Upper lobe of right lung (tissue), 1 donor: ENCODE measurements at regions not wholly inside any gene's neighbourhood (a gene's known extent, or its start where the extent isn't known, plus 50 kb on each side); places are given as distances from the start of the nearest gene placed in this dataset.

ENCODE experiments used
- ATAC-seq: fragments of 200-7000 bp; cut with Tn5 transposase; one replicate; pipeline ENCODE4 v1.9.1; 2020; ENCODE audit warnings: mild to moderate bottlenecking, moderate library complexity
- DNase-seq: peaks from one replicate; pipeline ENCODE4 v3.0.0-alpha.2; 2020
- H3K27ac ChIP-seq: fragments of 200-600 bp; one replicate; pipeline ENCODE4 v1.8.0; 2022
- H3K27me3 ChIP-seq: fragments of 200-600 bp; one replicate; pipeline ENCODE4 v1.8.0; 2022; ENCODE audit warnings: mild to moderate bottlenecking
- H3K36me3 ChIP-seq: fragments of 200-600 bp; one replicate; pipeline ENCODE4 v1.8.0; 2022
- H3K4me1 ChIP-seq: fragments of 200-600 bp; one replicate; pipeline ENCODE4 v1.8.0; 2022
- H3K4me3 ChIP-seq: fragments of 200-600 bp; one replicate; pipeline ENCODE4 v1.8.0; 2022; ENCODE audit warnings: mild to moderate bottlenecking
- H3K9me3 ChIP-seq: fragments of 200-600 bp; one replicate; pipeline ENCODE4 v1.8.0; 2022
- CTCF ChIP-seq: fragments of 200-600 bp; IDR thresholded peaks from one replicate; pipeline ENCODE4 v1.8.0; 2022; ENCODE audit warnings: antibody characterized with exemption
- intact Hi-C: fragments of 100-400 bp; cut with DNase I; formaldehyde crosslinking; loops from one replicate; pipeline ENCODE4 v1.11.0; 2022
- donor health status: DM: no; HTN: yes; CAD: no; lungs with severe emphysema.

- H3K4me1 ChIP-seq: no peaks in the 10 kb centered on the region
Measured at GRCh38 chr15:70291305-70292075, 193.8 kb upstream of the TLE3 start.

GRCh38 chr15:70290708-70291107, 193.0 kb upstream of the TLE3 start:
- Histone ChIP-seq H3K27me3 (no peaks in the 10 kb centered on the region), H3K27ac (no peak overlapping the region), H3K9me3 (no peaks in the 10 kb centered on the region), H3K36me3 (no peaks in the 10 kb centered on the region), H3K4me1 (no peaks in the 10 kb centered on the region), H3K4me3 (no peak overlapping the region)
- peak; percentile 23 for DNase-seq
- TF ChIP-seq CTCF: no peak
- no peak for ATAC-seq
- intact Hi-C loops: no loop called here

More at GRCh38 chr15:70291305-70292075, 193.8 kb upstream of the TLE3 start:
- no peak for TF ChIP-seq CTCF
- Histone ChIP-seq H3K36me3 (no peaks in the 10 kb centered on the region), H3K27ac (no peak overlapping the region), H3K4me3 (no peak overlapping the region), H3K9me3 (no peaks in the 10 kb centered on the region), H3K27me3 (no peaks in the 10 kb centered on the region)
- ATAC-seq: no peak
- peak; percentile 55 for DNase-seq
- intact Hi-C loops: no loop called here

DNA sequence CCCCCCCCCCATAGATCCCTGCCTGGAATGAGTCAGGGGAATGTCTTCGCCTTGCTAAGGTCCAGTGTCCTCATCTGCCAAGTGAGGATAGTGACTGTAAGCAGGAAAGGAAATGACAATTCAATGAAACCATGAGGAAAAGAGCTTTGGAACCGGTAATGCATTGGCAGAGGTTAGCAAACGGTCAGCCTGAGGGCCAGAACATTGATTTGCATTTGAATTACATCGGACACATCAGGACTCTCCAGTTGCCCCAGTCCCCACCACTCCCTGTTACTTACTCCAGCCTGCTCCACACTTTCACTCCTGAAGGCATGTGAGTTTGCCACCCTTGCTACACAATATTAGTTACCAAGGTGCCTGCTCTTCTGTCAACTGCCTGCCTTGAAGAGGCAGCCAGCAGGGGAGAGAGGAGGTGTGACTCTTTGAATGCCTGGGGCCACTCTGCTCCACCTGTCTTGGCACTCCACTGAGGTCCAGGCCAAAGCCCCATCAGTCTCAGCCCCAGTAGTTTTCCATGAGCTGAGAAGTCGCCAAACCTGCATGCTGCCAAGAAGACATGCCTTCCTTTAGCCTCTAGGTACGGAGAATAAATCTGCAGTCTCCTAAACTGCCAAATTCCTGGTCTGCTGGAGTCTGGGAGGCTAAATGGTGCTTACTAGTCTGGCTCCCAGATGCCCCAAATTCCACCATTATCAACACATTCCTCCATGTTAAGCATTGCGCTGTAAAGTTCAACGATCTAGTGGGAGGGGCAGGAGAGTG, 191.7 kb upstream of the TLE3 start:
- peak; percentile 67 for DNase-seq
- H3K9me3 ChIP-seq: no peaks in the 10 kb centered on the region
- H3K4me3 ChIP-seq: no peak overlapping the region
- peak; percentile 73 for ATAC-seq
- no peaks in the 10 kb centered on the region for H3K27me3 ChIP-seq
- no peaks in the 10 kb centered on the region for H3K36me3 ChIP-seq
- TF ChIP-seq CTCF: no peak
- H3K4me1 ChIP-seq: no peaks in the 10 kb centered on the region
- intact Hi-C loops: no loop called here
- no peak overlapping the region for H3K27ac ChIP-seq

GRCh38 chr15:70286113-70286806, 188.5 kb upstream of the TLE3 start:
- H3K36me3 ChIP-seq: no peaks in the 10 kb centered on the region
- no peak for DNase-seq
- no peak for TF ChIP-seq CTCF
- H3K4me1 ChIP-seq: no peaks in the 10 kb centered on the region
- no peak overlapping the region for H3K27ac ChIP-seq
- intact Hi-C loops: no loop called here
- no peaks in the 10 kb centered on the region for H3K9me3 ChIP-seq
- H3K4me3 ChIP-seq: no peak overlapping the region
- ATAC-seq: peak; percentile 59
- no peaks in the 10 kb centered on the region for H3K27me3 ChIP-seq

- H3K27me3 ChIP-seq: no peaks in the 10 kb centered on the region
- DNase-seq (peak; percentile 79), ATAC-seq (peak; percentile 77)
- TF ChIP-seq CTCF: no peak
- H3K4me1 ChIP-seq: no peaks in the 10 kb centered on the region
- H3K36me3 ChIP-seq: no peaks in the 10 kb centered on the region
- intact Hi-C loops: no loop called here
- no peak overlapping the region for H3K27ac ChIP-seq
- no peaks in the 10 kb centered on the region for H3K9me3 ChIP-seq
- no peak overlapping the region for H3K4me3 ChIP-seq
Measured at GRCh38 chr15:70284438-70285214, 186.9 kb upstream of the TLE3 start.
